ENCODE measurements at regions not wholly inside any gene's neighbourhood (a gene's known extent, or its start where the extent isn't known, plus 50 kb on each side); places are given as distances from the start of the nearest gene placed in this dataset.
"Not testable (repeated sequence)": the region's sequence is repeated elsewhere in the genome, so short reads cannot be mapped to it uniquely, and the experiment has no call there.

DNA sequence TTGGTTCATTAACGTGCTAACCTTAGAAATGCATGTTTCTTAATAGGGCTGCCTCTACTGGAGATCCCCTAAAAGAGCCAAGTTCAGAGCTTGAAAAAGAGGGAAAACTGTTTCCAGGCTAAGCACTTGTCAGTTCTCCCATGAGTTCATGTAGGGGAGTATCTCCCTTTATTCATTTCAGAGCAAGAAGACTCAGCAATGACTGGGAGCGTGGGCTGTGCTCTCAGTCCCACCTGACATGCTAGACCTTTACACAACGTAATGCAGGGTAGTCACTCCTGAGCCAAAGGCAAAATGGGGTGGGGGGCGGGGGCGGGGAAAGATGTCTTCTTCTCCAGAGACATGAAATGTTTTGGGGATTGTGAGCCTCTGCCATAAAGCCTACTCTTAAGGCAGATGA, 420.1 kb upstream of the MCTP2 start:
- no peak overlapping the region for H3K4me3 Mint-ChIP-seq
- peaks cover 3% of the 10 kb centered on the region for H3K27me3 Mint-ChIP-seq
- no peaks in the 10 kb centered on the region for H3K9me3 Mint-ChIP-seq
- no peaks in the 10 kb centered on the region for H3K36me3 Mint-ChIP-seq (ENCODE audit: low read depth)
- H3K4me1 Mint-ChIP-seq (ENCODE audit: low read depth): no peaks in the 10 kb centered on the region
- H3K27ac Mint-ChIP-seq: no peak overlapping the region

DNA sequence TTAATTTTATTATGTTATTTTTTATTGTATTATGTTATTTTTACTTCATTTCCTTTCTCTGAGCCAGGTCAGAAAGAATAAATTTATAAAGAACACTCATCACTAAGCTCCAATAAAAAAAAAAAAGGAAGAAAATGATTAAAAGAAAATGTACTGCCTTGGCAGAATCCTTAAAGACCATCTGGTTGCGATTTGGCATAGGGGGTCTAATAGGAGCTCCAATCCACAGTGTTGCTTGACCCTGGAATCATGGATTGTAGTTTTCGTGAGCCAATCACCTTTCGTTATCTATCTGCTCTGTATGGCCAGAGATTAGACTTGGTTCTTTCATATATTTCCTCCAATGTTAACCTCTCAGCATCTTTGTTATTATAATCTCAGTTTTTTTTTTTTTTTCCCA, 421.8 kb upstream of the MCTP2 start:
- H3K4me3 Mint-ChIP-seq: no peak overlapping the region
- peaks cover 5% of the 10 kb centered on the region for H3K27me3 Mint-ChIP-seq
- H3K4me1 Mint-ChIP-seq (ENCODE audit: low read depth): no peaks in the 10 kb centered on the region
- H3K27ac Mint-ChIP-seq: no peak overlapping the region
- no peaks in the 10 kb centered on the region for H3K9me3 Mint-ChIP-seq
- no peaks in the 10 kb centered on the region for H3K36me3 Mint-ChIP-seq (ENCODE audit: low read depth)

- Mint-ChIP-seq H3K27me3 (peaks cover 4% of the 10 kb centered on the region), H3K9me3 (no peaks in the 10 kb centered on the region), H3K4me1 (ENCODE audit: low read depth) (no peaks in the 10 kb centered on the region), H3K36me3 (ENCODE audit: low read depth) (no peaks in the 10 kb centered on the region), H3K27ac (no peak overlapping the region), H3K4me3 (no peak overlapping the region)
Observed at GRCh38 chr15:93803421-93804152, 427.8 kb upstream of the MCTP2 start.

- Mint-ChIP-seq H3K27ac (no peak overlapping the region), H3K27me3 (peaks cover 4% of the 10 kb centered on the region), H3K4me3 (no peak overlapping the region), H3K9me3 (no peaks in the 10 kb centered on the region), H3K4me1 (ENCODE audit: low read depth) (no peaks in the 10 kb centered on the region), H3K36me3 (ENCODE audit: low read depth) (no peaks in the 10 kb centered on the region)
Observed at GRCh38 chr15:93801206-93801605, 430.2 kb upstream of the MCTP2 start.

DNA sequence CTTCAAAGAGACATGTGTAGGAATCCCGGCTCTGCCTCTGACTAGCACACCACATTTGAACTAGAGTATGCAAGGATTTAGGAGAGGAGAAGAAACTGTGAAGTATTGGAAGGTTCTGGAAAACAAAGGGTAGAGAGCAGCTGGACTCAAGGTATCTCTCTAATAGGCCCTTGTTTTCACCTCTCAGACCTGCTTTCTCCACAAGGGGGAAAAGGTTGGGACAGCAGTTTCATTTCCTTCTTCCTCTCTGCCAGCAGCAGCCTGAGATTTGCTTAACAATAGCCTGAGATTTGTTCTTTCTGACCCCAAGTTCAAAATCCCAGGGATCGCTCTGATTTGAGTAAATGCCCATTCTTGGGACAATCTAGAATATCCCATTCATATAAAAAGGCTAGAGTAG, 430.6 kb upstream of the MCTP2 start:
- Mint-ChIP-seq H3K4me1 (ENCODE audit: low read depth) (no peaks in the 10 kb centered on the region), H3K9me3 (no peaks in the 10 kb centered on the region), H3K4me3 (no peak overlapping the region), H3K36me3 (ENCODE audit: low read depth) (no peaks in the 10 kb centered on the region), H3K27me3 (peaks cover 4% of the 10 kb centered on the region), H3K27ac (no peak overlapping the region)

- H3K27me3 Mint-ChIP-seq: peaks cover 3% of the 10 kb centered on the region
- no peak overlapping the region for H3K27ac Mint-ChIP-seq
- H3K4me1 Mint-ChIP-seq (ENCODE audit: low read depth): no peaks in the 10 kb centered on the region
- H3K9me3 Mint-ChIP-seq: peaks cover 5% of the 10 kb centered on the region
- no peaks in the 10 kb centered on the region for H3K36me3 Mint-ChIP-seq (ENCODE audit: low read depth)
- H3K4me3 Mint-ChIP-seq: no peak overlapping the region
Observed at GRCh38 chr15:93789441-93789840, 441.9 kb upstream of the MCTP2 start.

DNA sequence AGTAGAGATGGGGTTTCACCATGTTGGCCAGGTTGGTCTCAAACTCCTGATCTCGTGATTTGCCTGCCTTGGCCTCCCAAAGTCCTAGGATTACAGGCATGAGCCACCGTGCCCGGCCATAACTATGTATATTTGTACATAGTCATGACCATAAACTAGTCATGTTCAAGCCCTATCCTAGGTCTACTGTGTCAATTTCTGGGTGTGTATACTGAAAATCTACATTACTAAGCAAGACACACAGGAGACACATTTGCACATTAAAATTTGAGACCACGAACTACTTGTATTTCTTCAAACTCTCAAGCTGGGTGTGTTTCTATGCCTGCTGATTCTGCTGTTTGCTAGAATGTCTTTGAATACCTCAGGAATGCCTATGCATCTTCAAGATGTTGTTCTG, 451.3 kb upstream of the MCTP2 start:
- no peaks in the 10 kb centered on the region for H3K4me1 Mint-ChIP-seq (ENCODE audit: low read depth)
- no peaks in the 10 kb centered on the region for H3K36me3 Mint-ChIP-seq (ENCODE audit: low read depth)
- no peak overlapping the region for H3K27ac Mint-ChIP-seq
- H3K4me3 Mint-ChIP-seq: no peak overlapping the region
- no peaks in the 10 kb centered on the region for H3K9me3 Mint-ChIP-seq
- H3K27me3 Mint-ChIP-seq: no peaks in the 10 kb centered on the region

DNA sequence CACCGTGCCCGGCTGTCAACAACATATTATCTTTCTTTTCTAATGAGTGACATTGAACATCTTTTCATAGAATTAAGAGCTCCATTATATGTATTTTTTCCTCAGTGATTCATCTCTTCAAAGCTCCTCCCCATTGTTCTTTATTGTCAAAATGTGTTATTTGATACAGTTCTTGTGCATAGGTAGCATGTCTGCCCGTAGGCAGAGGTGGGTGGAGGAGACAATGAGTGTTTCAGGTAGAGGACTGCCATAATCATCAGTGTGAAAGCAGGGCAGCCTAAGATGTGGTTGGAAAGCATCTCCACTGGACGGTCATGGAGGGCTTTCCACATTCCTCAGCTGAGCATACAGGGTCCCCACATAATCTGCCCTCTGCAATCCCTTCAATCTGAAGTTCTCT, 452.0 kb upstream of the MCTP2 start:
- Mint-ChIP-seq H3K27ac (no peak overlapping the region), H3K4me3 (no peak overlapping the region), H3K4me1 (ENCODE audit: low read depth) (no peaks in the 10 kb centered on the region), H3K9me3 (no peaks in the 10 kb centered on the region), H3K27me3 (no peaks in the 10 kb centered on the region), H3K36me3 (ENCODE audit: low read depth) (no peaks in the 10 kb centered on the region)

GRCh38 chr15:93771196-93772030, 459.9 kb upstream of the MCTP2 start:
- Mint-ChIP-seq H3K36me3 (ENCODE audit: low read depth) (no peaks in the 10 kb centered on the region), H3K9me3 (no peaks in the 10 kb centered on the region), H3K4me1 (ENCODE audit: low read depth) (no peaks in the 10 kb centered on the region), H3K27ac (no peak overlapping the region), H3K27me3 (peaks cover 3% of the 10 kb centered on the region), H3K4me3 (no peak overlapping the region)

GRCh38 chr15:93770788-93771187, 460.6 kb upstream of the MCTP2 start:
- Mint-ChIP-seq H3K36me3 (ENCODE audit: low read depth) (no peaks in the 10 kb centered on the region), H3K27me3 (peaks cover 3% of the 10 kb centered on the region), H3K4me3 (no peak overlapping the region), H3K9me3 (no peaks in the 10 kb centered on the region), H3K4me1 (ENCODE audit: low read depth) (no peaks in the 10 kb centered on the region), H3K27ac (no peak overlapping the region)

GRCh38 chr15:93762036-93762435, 469.3 kb upstream of the MCTP2 start:
- Mint-ChIP-seq H3K4me3 (no peak overlapping the region), H3K36me3 (ENCODE audit: low read depth) (no peaks in the 10 kb centered on the region), H3K4me1 (ENCODE audit: low read depth) (no peaks in the 10 kb centered on the region), H3K27ac (no peak overlapping the region), H3K9me3 (no peaks in the 10 kb centered on the region), H3K27me3 (peaks cover 2% of the 10 kb centered on the region)

DNA sequence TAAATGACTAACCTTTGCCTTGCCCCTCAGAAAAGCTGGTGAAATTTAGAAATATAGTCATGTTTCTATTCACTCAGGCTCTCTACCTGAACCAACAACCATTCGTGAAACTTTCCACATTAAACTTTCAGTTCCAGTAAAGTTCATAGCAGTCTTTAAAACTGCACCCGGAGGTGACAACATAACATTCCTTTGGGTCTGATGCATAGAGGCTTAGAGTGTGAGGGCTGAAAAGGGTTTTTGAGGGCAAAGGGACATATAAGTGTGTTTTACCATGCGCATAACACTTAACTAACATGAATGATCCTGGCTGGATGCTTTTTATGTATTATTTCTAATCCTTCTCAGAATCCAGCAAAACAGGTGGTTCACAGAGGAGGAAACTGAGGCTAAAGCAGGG, 471.7 kb upstream of the MCTP2 start:
- Mint-ChIP-seq H3K36me3 (ENCODE audit: low read depth) (no peaks in the 10 kb centered on the region), H3K9me3 (no peaks in the 10 kb centered on the region), H3K27ac (no peak overlapping the region), H3K4me1 (ENCODE audit: low read depth) (no peaks in the 10 kb centered on the region), H3K4me3 (no peak overlapping the region), H3K27me3 (no peaks in the 10 kb centered on the region)

DNA sequence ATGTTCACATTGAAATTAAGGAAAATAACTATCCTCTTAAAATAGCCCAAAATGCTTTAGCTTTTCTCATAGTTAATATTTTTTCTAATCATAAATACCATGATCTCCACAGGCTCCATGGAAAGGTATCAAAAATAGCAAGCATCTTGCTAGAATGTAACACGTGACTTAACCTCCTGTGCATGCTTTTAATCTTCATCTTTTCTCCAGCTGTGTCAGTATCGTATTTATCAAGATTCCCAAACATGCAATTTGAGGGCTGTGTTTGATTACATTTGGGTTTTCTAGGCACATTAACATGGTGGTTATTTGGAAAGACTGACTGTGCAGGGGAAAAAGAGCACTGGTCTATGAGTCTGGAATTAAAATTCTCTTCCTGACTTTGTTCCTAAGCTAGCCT, 472.5 kb upstream of the MCTP2 start:
- no peaks in the 10 kb centered on the region for H3K36me3 Mint-ChIP-seq (ENCODE audit: low read depth)
- H3K4me1 Mint-ChIP-seq (ENCODE audit: low read depth): no peaks in the 10 kb centered on the region
- no peaks in the 10 kb centered on the region for H3K9me3 Mint-ChIP-seq
- no peaks in the 10 kb centered on the region for H3K27me3 Mint-ChIP-seq
- H3K4me3 Mint-ChIP-seq: no peak overlapping the region
- H3K27ac Mint-ChIP-seq: no peak overlapping the region

GRCh38 chr15:93748710-93749109, 482.7 kb upstream of the MCTP2 start:
- Mint-ChIP-seq H3K27ac (no peak overlapping the region), H3K27me3 (peaks cover 8% of the 10 kb centered on the region), H3K4me1 (ENCODE audit: low read depth) (no peaks in the 10 kb centered on the region), H3K36me3 (ENCODE audit: low read depth) (no peaks in the 10 kb centered on the region), H3K4me3 (no peak overlapping the region), H3K9me3 (peaks cover 30% of the 10 kb centered on the region)

DNA sequence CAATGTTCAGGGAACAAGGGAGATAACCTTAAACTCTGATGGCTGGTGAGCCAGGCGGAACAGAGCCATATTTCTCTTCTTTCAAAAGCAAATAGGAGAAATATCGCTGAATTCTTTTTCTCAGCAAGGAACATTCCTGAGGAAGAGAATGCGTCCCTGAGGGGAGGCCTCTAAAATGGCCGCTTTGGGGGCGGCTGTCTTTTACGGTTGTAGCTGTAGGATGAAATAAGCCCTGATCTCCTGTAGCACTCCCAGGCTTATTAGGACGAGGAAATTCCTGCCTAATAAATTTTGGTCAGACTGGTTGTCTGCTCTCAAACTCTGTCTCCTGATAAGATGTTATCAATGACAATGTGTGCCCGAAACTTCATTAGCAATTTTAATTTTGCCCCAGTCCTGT, 496.4 kb upstream of the MCTP2 start:
- H3K27me3 Mint-ChIP-seq; H3K4me1 Mint-ChIP-seq (ENCODE audit: low read depth); H3K27ac Mint-ChIP-seq; H3K4me3 Mint-ChIP-seq; H3K36me3 Mint-ChIP-seq (ENCODE audit: low read depth): not testable (repeated sequence)
- H3K9me3 Mint-ChIP-seq: peaks cover 15% of the 10 kb centered on the region

DNA sequence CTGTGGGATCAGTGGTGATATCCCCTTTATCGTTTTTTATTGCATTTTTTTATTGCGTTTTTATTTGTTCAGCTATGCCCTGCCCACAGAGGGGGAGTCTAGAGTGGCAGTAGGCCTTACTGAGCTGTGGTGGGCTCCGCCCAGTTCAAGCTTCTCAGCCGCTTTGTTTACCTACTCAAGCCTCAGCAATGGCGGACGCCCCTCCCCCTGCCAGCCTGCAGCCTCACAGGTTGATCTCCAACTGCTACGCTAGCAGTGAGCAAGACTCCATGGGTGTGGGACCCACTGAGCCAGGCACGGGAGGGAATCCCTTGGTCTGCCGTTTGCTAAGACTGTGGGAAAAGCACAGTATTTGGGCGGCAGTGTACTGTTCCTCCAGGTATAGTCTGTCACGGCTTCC, 500.6 kb upstream of the MCTP2 start:
- H3K27me3 Mint-ChIP-seq: no peaks in the 10 kb centered on the region
- H3K27ac Mint-ChIP-seq: no peak overlapping the region
- H3K9me3 Mint-ChIP-seq: peaks cover 22% of the 10 kb centered on the region
- H3K36me3 Mint-ChIP-seq (ENCODE audit: low read depth): no peaks in the 10 kb centered on the region
- H3K4me3 Mint-ChIP-seq: no peak overlapping the region
- no peaks in the 10 kb centered on the region for H3K4me1 Mint-ChIP-seq (ENCODE audit: low read depth)

All from stimulated activated naive CD8-positive, alpha-beta T cell treated with anti-CD3 and anti-CD28 coated beads, Interleukin-15, Interleukin-2, amounts not matched to agents 100 ng/mL and 50 ng/mL, for 24 hours (primary cell).